Pancreas (tissue), 10 donors: ENCODE measurements at regions not wholly inside any gene's neighbourhood (a gene's known extent, or its start where the extent isn't known, plus 50 kb on each side); places are given as distances from the start of the nearest gene placed in this dataset.
"Not testable (repeated sequence)": the region's sequence is repeated elsewhere in the genome, so short reads cannot be mapped to it uniquely, and the experiment has no call there.

ENCODE experiments used
- ATAC-seq, 4 donors: fragments of 200-7000 bp; cut with Tn5 transposase; one replicate each; pipeline versions ENCODE4 v1.8.0 to v1.9.1; 2020; ENCODE audit warnings: mild to moderate bottlenecking in 4 of 4, moderate library complexity in 4 of 4
- DNase-seq, 6 donors: peaks; one replicate each; pipeline ENCODE4 v3.0.0-alpha.2; 2020
- FAIRE-seq: peaks from 2 replicates; lab custom pipeline; 2012; peaks lifted over from hg19 to GRCh38; lab: Jason Lieb, UNC
- H3K27ac ChIP-seq, 4 donors: fragments of 200-600 bp; sonication (generic); 1 replicate in 3 of 4; 2 replicates in 1 of 4; pipeline versions ENCODE4 v1.5.0 to v1.8.0; 2020
- H3K27me3 ChIP-seq, 4 donors: fragments of 200-600 bp; one replicate each; pipeline ENCODE4 v1.8.0; 2021
- H3K36me3 ChIP-seq, 3 donors: fragments of 200-600 bp; sonication (generic) in 1 of 3; one replicate each; pipeline versions ENCODE4 v1.5.0 to v1.8.0; 2020 to 2021
- H3K4me1 ChIP-seq, 3 donors: fragments of 200-600 bp; one replicate each; pipeline ENCODE4 v1.8.0; 2021
- H3K4me3 ChIP-seq, 4 donors: fragments of 200-600 bp; sonication (generic) in 2 of 4; one replicate each; pipeline versions ENCODE4 v1.5.0 to v1.8.0; 2020 to 2021
- H3K9me3 ChIP-seq, 4 donors: fragments of 200-600 bp; one replicate each; pipeline ENCODE4 v1.8.0; 2021
- WGBS, 2 donors: extraction: QIAGEN DNeasy Blood & Tissue Kit; methylation state at CpG; one replicate each; pipeline ENCODE4 v1.1.7; 2013; 5-methylcytosine and 5-hydroxymethylcytosine counted together
- intact Hi-C, 3 donors: fragments of 100-400 bp; cut with DNase I; formaldehyde crosslinking; loops; one replicate each; pipeline versions ENCODE4 v1.11.1 to v1.14.2; 2022
- TF ChIP-seq, protein P1 (sequence below), 4 donors: fragments of 200-600 bp; sonication (generic) in 3 of 4; IDR thresholded peaks; one replicate each; pipeline versions ENCODE4 v1.5.0 to v1.8.0; 2021; ENCODE audit warnings: antibody characterized with exemption in 4 of 4
- donor health status: healthy with polysubstance abuse.
- donor health status: DM: no; HTN: no; CAD: no; lungs with moderate emphysema.
- donor health status: DM: no; HTN: no; CAD: no.
- donor health status: control.
- donor health status: control.
- donor health status: Bipolar disorder and iron deficiency.
- donor health status: DM: yes; HTN: yes; CAD: no.
- donor health status: DM: no; HTN: no; CAD: no.
- donor health status: DM: no; HTN: no; CAD: no.
- donor health status: DM: yes; HTN: yes; CAD: no.

DNA sequence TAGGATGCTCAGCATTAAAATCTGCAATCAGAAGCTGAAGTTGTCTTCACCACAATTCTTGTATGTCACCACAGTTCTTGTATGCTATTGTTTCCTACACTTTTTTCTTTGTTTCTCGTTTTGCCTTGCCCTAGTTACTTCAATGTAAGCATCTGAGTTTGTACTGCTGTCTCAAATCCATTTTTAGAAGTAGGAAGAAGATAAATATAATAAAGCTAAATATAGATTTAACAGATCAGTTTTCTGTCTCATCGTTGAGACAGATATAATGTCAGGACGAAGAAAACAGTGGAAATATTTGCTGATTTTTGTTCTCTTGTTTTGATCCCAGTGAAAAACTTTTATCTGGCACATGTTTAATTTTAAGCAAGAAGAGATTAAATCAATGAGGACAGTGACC is 318.0 kb downstream of the QKI start:
- H3K36me3 ChIP-seq = no peaks in the 10 kb centered on the region
- intact Hi-C loops = no loop called here
- no peak overlapping the region for H3K4me3 ChIP-seq
- WGBS, 2 donors = 30 to 39% methylated on average over 3 of the region's 3 CpGs
- no peak for FAIRE-seq
- H3K4me1 ChIP-seq = no peaks in the 10 kb centered on the region
- DNase-seq = no peak
- ATAC-seq = no peak
- H3K27me3 ChIP-seq = no peaks in the 10 kb centered on the region
- TF ChIP-seq, protein P1, sequence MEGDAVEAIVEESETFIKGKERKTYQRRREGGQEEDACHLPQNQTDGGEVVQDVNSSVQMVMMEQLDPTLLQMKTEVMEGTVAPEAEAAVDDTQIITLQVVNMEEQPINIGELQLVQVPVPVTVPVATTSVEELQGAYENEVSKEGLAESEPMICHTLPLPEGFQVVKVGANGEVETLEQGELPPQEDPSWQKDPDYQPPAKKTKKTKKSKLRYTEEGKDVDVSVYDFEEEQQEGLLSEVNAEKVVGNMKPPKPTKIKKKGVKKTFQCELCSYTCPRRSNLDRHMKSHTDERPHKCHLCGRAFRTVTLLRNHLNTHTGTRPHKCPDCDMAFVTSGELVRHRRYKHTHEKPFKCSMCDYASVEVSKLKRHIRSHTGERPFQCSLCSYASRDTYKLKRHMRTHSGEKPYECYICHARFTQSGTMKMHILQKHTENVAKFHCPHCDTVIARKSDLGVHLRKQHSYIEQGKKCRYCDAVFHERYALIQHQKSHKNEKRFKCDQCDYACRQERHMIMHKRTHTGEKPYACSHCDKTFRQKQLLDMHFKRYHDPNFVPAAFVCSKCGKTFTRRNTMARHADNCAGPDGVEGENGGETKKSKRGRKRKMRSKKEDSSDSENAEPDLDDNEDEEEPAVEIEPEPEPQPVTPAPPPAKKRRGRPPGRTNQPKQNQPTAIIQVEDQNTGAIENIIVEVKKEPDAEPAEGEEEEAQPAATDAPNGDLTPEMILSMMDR (IDR thresholded peaks at IDR 0.05) = no peak
- no peak overlapping the region for H3K27ac ChIP-seq
- H3K9me3 ChIP-seq = no peaks in the 10 kb centered on the region

DNA sequence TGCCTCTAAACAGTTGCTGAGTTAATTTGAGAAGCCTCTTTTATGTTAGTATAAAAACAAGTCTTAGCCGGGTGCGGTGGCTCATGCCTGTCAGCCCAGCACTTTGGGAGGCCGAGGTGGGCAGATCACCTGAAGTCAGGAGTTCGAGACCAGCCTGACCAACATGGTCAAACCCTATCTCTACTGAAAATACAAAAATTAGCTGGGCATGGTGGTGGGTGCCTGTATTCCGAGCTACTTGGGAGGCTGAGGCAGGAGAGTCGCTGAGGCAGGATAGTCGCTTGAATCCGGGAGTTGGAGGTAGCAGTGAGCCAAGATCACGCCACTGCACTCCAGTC is 317.5 kb downstream of the QKI start:
- H3K27me3 ChIP-seq, H3K4me3 ChIP-seq, DNase-seq, H3K36me3 ChIP-seq, H3K4me1 ChIP-seq, FAIRE-seq, intact Hi-C loops, H3K9me3 ChIP-seq, H3K27ac ChIP-seq, ATAC-seq: not testable (repeated sequence)
- WGBS, 2 donors = 92 to 97% methylated on average over 9 of the region's 9 CpGs

DNA sequence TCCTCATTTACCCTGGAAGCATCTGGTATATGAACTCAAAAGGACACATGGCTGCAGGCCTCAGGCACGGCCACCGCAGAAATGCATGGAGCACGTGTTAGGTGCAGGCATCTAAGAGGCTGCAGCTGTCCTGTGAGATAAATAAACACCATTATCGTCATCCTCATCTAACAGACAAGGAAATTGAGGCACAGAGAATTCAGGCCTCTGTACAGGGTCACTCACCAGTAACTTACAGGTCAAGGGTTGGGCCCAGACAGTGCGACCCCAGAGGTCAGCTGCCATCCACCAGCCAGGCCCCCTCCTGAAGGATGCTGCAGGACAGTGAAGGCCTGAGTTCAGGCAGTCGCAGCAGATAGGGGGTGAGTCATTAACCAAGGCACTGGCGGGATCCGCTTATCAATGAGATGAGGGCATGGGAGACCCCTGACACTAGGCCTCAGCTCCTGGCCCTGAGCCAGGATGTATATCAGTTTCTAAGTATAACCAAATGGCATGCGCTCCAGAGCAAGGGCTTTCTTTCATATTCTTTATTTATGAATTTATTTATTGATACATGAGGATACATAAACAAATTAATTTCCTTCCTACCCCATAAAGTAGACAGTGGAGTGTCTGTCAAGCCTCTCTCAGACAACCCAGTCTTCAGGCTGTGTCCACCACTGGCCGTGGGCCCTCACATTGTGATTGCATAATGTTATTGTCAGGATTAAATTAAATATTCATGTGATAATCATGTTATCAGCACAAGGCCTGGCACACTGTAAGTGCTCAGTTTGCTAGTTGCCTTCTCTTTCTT is 316.9 kb downstream of the QKI start:
- Histone ChIP-seq H3K36me3 (no peaks in the 10 kb centered on the region), H3K4me1 (no peaks in the 10 kb centered on the region), H3K27ac (no peak overlapping the region), H3K9me3 (no peaks in the 10 kb centered on the region), H3K27me3 (no peaks in the 10 kb centered on the region), H3K4me3 (no peak overlapping the region)
- ATAC-seq (no peak), FAIRE-seq (no peak), DNase-seq (no peak)
- TF ChIP-seq, protein P1 (IDR thresholded peaks at IDR 0.05) = no peak
- 87 to 88% methylated on average over 10 of the region's 10 CpGs for WGBS, 2 donors
- intact Hi-C loops = no loop called here

DNA sequence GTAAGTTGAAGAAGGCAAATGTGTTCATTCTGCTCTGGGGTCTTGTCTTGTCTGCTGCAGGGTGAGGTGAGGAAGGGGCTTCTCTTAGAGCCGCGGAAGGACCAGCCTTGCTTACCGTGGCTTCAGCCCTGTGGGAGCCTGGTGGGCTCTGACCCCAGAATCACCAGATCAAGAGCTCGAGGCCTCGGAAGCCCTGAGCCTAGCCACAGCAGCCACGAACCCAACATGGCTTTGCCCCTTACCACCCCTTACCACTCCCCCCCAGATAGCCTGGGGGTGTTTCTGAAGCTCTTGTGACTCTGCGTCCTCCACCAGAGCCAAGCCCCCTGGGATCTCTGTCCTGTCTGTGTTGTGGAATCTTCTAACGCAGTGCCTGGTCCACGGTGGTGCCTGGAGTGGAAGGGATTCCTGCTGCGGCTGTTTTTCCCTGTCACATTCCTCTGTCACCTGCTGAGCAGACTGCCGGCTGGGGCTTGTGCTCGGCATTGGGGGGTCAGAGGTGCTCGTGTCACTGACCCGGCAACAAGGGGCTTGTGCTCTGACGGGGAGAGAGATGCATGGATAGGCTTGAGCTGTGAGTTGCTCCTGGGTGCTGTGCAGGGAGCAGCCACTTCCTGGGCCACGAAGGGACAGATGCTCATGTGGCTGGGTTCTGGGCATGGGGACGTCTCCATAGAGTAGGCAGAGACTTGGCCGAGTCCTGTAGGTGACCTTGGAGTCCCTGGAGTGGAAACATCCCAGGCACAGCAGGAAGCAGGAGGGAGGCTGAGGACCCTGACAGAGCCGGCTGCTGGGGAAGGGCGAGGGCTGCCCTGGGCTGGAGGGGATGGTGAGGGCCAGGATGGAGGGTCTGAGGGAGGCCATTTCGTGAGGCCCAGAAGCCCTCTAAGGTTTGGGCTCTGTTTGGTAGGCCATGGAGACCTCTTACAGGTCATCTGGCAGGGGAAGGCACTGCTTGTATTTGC is 316.0 kb downstream of the QKI start:
- H3K27ac ChIP-seq = no peak overlapping the region
- FAIRE-seq = no peak
- no peaks in the 10 kb centered on the region for H3K36me3 ChIP-seq
- 74 to 75% methylated on average over 21 of the region's 21 CpGs for WGBS, 2 donors
- ATAC-seq = no peak
- no peaks in the 10 kb centered on the region for H3K27me3 ChIP-seq
- intact Hi-C loops = no loop called here
- no peaks in the 10 kb centered on the region for H3K9me3 ChIP-seq
- no peak for DNase-seq
- no peak overlapping the region for H3K4me3 ChIP-seq
- no peaks in the 10 kb centered on the region for H3K4me1 ChIP-seq
- TF ChIP-seq, protein P1 (IDR thresholded peaks at IDR 0.05) = no peak

- no peaks in the 10 kb centered on the region for H3K4me1 ChIP-seq
- 76 to 78% methylated on average over 16 of the region's 16 CpGs for WGBS, 2 donors
- H3K27ac ChIP-seq = no peak overlapping the region
- H3K27me3 ChIP-seq = no peaks in the 10 kb centered on the region
- no peak overlapping the region for H3K4me3 ChIP-seq
- intact Hi-C loops = no loop called here
- FAIRE-seq (no peak), ATAC-seq (no peak), DNase-seq (no peak)
- TF ChIP-seq, protein P1 (IDR thresholded peaks at IDR 0.05) = no peak
- H3K9me3 ChIP-seq = no peaks in the 10 kb centered on the region
- no peaks in the 10 kb centered on the region for H3K36me3 ChIP-seq
Measured at GRCh38 chr6:163729127-163729872, 314.8 kb downstream of the QKI start.
